ENCODE measurements at regions not wholly inside any gene's neighbourhood (a gene's known extent, or its start where the extent isn't known, plus 50 kb on each side); places are given as distances from the start of the nearest gene placed in this dataset.

DNA sequence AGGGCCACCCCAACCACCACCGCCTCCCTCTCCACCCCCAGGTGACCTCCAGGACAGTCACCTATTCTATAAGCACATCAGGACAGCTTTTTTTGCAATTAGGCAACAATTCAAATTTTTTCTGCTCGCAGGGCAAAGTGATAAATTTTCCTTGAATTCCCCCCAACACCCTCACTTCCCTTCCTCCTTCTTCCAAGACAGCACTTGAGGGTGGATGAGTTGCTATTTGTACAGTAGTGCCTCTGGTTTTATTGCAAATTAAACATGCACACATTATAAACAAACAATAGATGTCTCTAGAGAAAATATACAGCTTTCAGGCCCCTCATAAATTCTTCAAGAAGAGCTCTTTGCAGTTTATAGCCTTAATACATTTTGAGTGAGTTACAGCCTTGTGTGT is 80.9 kb upstream of the USP47 start:
- TF ChIP-seq, protein P1, sequence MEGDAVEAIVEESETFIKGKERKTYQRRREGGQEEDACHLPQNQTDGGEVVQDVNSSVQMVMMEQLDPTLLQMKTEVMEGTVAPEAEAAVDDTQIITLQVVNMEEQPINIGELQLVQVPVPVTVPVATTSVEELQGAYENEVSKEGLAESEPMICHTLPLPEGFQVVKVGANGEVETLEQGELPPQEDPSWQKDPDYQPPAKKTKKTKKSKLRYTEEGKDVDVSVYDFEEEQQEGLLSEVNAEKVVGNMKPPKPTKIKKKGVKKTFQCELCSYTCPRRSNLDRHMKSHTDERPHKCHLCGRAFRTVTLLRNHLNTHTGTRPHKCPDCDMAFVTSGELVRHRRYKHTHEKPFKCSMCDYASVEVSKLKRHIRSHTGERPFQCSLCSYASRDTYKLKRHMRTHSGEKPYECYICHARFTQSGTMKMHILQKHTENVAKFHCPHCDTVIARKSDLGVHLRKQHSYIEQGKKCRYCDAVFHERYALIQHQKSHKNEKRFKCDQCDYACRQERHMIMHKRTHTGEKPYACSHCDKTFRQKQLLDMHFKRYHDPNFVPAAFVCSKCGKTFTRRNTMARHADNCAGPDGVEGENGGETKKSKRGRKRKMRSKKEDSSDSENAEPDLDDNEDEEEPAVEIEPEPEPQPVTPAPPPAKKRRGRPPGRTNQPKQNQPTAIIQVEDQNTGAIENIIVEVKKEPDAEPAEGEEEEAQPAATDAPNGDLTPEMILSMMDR (IDR thresholded peaks at IDR 0.05): no peak
- TF ChIP-seq ZFX (IDR thresholded peaks at IDR 0.05; ENCODE audit: borderline replicate concordance): no peak
